Bronchial epithelial cell (primary cell): ENCODE measurements at regions not wholly inside any gene's neighbourhood (a gene's known extent, or its start where the extent isn't known, plus 50 kb on each side); places are given as distances from the start of the nearest gene placed in this dataset.
A peak's percentile ranks its signal among the peaks of the same experiment; 100 is the strongest.

Source experiments
- DNase-seq: peaks from one replicate; pipeline ENCODE4 v3.0.0-alpha.2; 2010; ENCODE audit warnings: low read depth
- FAIRE-seq: peaks from 2 replicates; lab custom pipeline; 2011; peaks lifted over from hg19 to GRCh38; lab: Jason Lieb, UNC
- H3K27me3 ChIP-seq: 2 replicates; pipeline ENCODE4 v1.5.1; 2011; ENCODE audit warnings: low read length; ENCODE audit not compliant: control insufficient read depth, insufficient read depth
- H3K36me3 ChIP-seq: 2 replicates; pipeline ENCODE4 v1.5.1; 2011; ENCODE audit warnings: low read length; ENCODE audit not compliant: control insufficient read depth, insufficient read depth
- H3K4me3 ChIP-seq: 2 replicates; pipeline ENCODE4 v1.5.1; 2011; ENCODE audit warnings: mild to moderate bottlenecking, low read depth, low read length, control low read depth
- CTCF ChIP-seq: IDR thresholded peaks from 2 replicates; pipeline ENCODE4 v1.5.1; 2011; ENCODE audit warnings: mild to moderate bottlenecking, moderate library complexity, low read length, control low read depth, inconsistent platforms; ENCODE audit not compliant: insufficient read depth, severe bottlenecking

- FAIRE-seq = no peak
- Histone ChIP-seq H3K27me3 (no peaks in the 10 kb centered on the region), H3K4me3 (no peak overlapping the region)
Measured at GRCh38 chr10:28925121-28925663, 247.9 kb downstream of the BAMBI start.

GRCh38 chr10:28926932-28927331 lies 249.6 kb downstream of the BAMBI start:
- FAIRE-seq = no peak
- Histone ChIP-seq H3K36me3 (no peaks in the 10 kb centered on the region), H3K4me3 (no peak overlapping the region), H3K27me3 (no peaks in the 10 kb centered on the region)
- DNase-seq = no peak
- no peak for TF ChIP-seq CTCF

More at GRCh38 chr10:28925121-28925663, 247.9 kb downstream of the BAMBI start:
- H3K36me3 ChIP-seq = no peaks in the 10 kb centered on the region
- no peak for TF ChIP-seq CTCF
- DNase-seq = no peak

- DNase-seq (peak; percentile 63), FAIRE-seq (no peak)
- H3K27me3 ChIP-seq = no peaks in the 10 kb centered on the region
- H3K4me3 ChIP-seq = no peak overlapping the region
- no peak for TF ChIP-seq CTCF
- no peaks in the 10 kb centered on the region for H3K36me3 ChIP-seq
Measured at GRCh38 chr10:28928484-28928883, 251.2 kb downstream of the BAMBI start.

- no peak for FAIRE-seq
- no peak overlapping the region for H3K4me3 ChIP-seq
- DNase-seq = no peak
- H3K36me3 ChIP-seq = no peaks in the 10 kb centered on the region
- H3K27me3 ChIP-seq = no peaks in the 10 kb centered on the region
- TF ChIP-seq CTCF = no peak
Measured at GRCh38 chr10:28929942-28930341, 252.6 kb downstream of the BAMBI start.

- H3K27me3 ChIP-seq = no peaks in the 10 kb centered on the region
- TF ChIP-seq CTCF = no peak
- DNase-seq = no peak
- H3K36me3 ChIP-seq = no peaks in the 10 kb centered on the region
- no peak overlapping the region for H3K4me3 ChIP-seq
- FAIRE-seq = no peak
Measured at GRCh38 chr10:28930514-28931495, 253.5 kb downstream of the BAMBI start.
